ENCODE measurements at regions not wholly inside any gene's neighbourhood (a gene's known extent, or its start where the extent isn't known, plus 50 kb on each side); places are given as distances from the start of the nearest gene placed in this dataset.

DNA sequence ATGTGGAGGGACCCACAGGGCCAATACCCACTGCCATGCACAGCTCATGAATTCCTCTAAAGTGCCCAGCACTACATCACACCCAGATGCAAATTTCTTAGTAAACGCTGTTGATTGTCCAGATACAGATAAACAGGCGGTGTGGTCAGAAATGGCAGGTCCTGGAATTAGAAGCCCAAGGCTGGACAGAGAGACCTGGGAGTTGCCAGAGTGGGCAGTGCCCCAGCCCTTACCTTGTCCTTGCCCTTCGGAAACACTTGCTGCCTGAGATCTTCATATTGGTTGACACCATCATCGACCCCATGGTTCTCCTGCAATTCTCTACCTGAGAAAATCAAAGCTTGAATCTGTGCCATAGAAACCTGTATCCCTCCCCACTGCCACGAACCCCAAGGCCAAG, 149.3 kb upstream of the ETV3 start:
- H3K4me1 Mint-ChIP-seq (ENCODE audit: low read depth), result no peaks in the 10 kb centered on the region
- H3K4me3 Mint-ChIP-seq (ENCODE audit: low read depth), result no peak overlapping the region
- no peak for DNase-seq (ENCODE audit: low spot score, unreplicated experiment)
- H3K36me3 Mint-ChIP-seq (ENCODE audit: insufficient read depth), result peaks cover 6% of the 10 kb centered on the region
- H3K27ac Mint-ChIP-seq, result no peak overlapping the region
- H3K27me3 Mint-ChIP-seq, result peaks cover 22% of the 10 kb centered on the region
- TF ChIP-seq, protein P1, sequence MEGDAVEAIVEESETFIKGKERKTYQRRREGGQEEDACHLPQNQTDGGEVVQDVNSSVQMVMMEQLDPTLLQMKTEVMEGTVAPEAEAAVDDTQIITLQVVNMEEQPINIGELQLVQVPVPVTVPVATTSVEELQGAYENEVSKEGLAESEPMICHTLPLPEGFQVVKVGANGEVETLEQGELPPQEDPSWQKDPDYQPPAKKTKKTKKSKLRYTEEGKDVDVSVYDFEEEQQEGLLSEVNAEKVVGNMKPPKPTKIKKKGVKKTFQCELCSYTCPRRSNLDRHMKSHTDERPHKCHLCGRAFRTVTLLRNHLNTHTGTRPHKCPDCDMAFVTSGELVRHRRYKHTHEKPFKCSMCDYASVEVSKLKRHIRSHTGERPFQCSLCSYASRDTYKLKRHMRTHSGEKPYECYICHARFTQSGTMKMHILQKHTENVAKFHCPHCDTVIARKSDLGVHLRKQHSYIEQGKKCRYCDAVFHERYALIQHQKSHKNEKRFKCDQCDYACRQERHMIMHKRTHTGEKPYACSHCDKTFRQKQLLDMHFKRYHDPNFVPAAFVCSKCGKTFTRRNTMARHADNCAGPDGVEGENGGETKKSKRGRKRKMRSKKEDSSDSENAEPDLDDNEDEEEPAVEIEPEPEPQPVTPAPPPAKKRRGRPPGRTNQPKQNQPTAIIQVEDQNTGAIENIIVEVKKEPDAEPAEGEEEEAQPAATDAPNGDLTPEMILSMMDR (IDR thresholded peaks at IDR 0.05; ENCODE audit: unreplicated experiment), result no peak
- H3K9me3 Mint-ChIP-seq (ENCODE audit: low read depth), result peaks cover 4% of the 10 kb centered on the region

DNA sequence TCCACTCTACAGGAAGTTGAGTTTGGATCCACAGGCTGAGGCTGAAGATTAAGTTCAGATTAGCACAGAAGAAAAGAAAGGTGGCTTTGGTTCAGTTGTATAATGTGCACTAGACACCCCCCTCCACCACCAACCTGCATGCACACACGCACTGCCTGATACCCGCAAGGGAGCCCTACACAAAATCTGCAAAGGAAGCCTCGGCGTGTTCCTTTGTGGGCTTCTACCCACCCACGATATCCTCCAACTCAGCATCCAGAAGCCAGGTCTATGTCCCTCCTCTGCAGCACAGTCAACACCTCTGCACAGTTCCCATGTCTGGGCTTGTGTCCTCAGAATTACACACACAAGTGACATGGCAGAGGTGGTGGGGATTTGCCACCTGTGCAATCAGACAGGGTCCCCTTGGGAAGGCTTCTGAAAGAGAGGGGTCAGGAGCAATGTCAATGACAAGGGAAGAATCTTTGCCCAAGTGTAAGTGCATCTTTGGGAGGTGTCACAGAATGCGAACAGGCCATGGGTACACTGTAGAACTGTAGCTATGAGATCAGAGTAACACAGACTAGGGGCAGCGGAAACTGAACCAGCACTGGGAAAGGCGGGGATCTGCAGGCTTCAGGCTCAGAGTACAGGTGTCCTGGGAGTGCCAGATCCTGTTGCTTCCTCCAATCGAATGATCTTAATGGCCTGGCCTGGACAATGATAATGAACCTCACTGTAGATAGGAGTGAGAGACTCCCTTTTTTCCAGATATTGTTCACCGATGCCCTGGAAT, 148.6 kb upstream of the ETV3 start:
- Mint-ChIP-seq H3K27ac (no peak overlapping the region), H3K4me1 (ENCODE audit: low read depth) (peaks cover under 1% of the 10 kb centered on the region), H3K36me3 (ENCODE audit: insufficient read depth) (peaks cover 8% of the 10 kb centered on the region), H3K4me3 (ENCODE audit: low read depth) (no peak overlapping the region), H3K27me3 (peaks cover 22% of the 10 kb centered on the region), H3K9me3 (ENCODE audit: low read depth) (peaks cover 4% of the 10 kb centered on the region)
- DNase-seq (ENCODE audit: low spot score, unreplicated experiment), result no peak
- TF ChIP-seq, protein P1 (IDR thresholded peaks at IDR 0.05; ENCODE audit: unreplicated experiment), result no peak

DNA sequence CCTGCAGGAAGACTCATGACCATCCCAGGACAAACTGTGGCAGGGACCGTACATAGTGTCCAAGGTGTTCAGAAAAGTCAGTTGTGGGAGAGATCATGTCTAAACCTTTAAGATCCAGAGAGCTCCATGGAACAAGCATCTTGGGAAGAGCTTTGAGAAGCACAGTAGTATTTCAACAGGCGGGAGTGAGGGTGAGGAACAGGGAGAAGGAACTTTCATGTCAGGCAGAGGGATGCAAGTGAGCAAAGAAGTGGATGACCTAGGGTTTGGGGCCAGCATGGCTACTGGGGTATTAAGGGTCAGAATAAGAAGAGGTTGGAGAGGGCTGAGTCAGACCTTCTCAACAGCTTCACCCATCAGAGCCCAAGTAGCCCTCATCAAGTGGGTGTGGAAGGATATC, 147.9 kb upstream of the ETV3 start:
- no peak for DNase-seq (ENCODE audit: low spot score, unreplicated experiment)
- Mint-ChIP-seq H3K4me1 (ENCODE audit: low read depth) (peaks cover 6% of the 10 kb centered on the region), H3K27me3 (peaks cover 22% of the 10 kb centered on the region)

DNA sequence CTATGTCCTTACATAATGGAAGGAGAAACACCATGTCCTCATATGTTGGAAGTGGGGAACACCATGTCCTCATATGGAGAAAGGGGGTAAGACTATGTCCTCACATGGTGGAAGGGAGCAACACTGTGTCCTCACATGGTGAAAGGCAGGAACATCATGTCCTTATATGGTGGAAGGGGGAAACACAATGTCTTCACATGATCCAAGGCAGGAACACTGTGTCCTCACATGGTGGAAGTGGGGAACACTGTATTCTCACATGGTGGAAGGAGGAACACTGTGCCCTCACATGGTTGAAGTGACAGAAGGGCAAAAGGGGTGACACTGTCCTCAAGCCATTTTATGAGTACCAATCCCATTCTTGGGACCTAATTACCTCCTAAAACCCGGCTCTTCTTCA, 146.3 kb upstream of the ETV3 start:
- no peak for DNase-seq (ENCODE audit: low spot score, unreplicated experiment)
- no peak overlapping the region for H3K27ac Mint-ChIP-seq
- TF ChIP-seq, protein P1 (IDR thresholded peaks at IDR 0.05; ENCODE audit: unreplicated experiment), result no peak
- peaks cover 10% of the 10 kb centered on the region for H3K4me1 Mint-ChIP-seq (ENCODE audit: low read depth)
- peaks cover 12% of the 10 kb centered on the region for H3K36me3 Mint-ChIP-seq (ENCODE audit: insufficient read depth)
- H3K27me3 Mint-ChIP-seq, result peaks cover 14% of the 10 kb centered on the region
- no peak overlapping the region for H3K4me3 Mint-ChIP-seq (ENCODE audit: low read depth)
- H3K9me3 Mint-ChIP-seq (ENCODE audit: low read depth), result peaks cover 4% of the 10 kb centered on the region

More for the DNA sequence above, 147.9 kb upstream of the ETV3 start:
- Mint-ChIP-seq H3K27ac (no peak overlapping the region), H3K36me3 (ENCODE audit: insufficient read depth) (peaks cover 9% of the 10 kb centered on the region), H3K9me3 (ENCODE audit: low read depth) (peaks cover 4% of the 10 kb centered on the region), H3K4me3 (ENCODE audit: low read depth) (no peak overlapping the region)
- TF ChIP-seq, protein P1 (IDR thresholded peaks at IDR 0.05; ENCODE audit: unreplicated experiment), result no peak

DNA sequence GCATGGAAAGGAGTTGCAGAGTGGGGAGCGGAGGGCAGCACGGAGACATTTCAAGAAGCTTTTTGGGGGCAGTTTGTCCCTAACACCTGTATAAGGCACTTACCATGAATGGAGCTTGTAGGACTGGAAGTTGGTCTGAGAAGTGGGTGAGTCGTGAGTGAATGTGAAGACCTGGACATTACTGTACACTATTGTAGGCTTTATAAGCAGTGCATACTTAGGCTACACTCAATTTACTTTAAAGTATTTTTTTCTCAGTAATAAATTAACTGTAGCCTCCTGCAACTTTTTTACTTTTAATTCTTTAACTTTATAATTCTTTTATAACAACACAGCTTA, 141.6 kb upstream of the ETV3 start:
- Mint-ChIP-seq H3K4me1 (ENCODE audit: low read depth) (peaks cover 14% of the 10 kb centered on the region), H3K4me3 (ENCODE audit: low read depth) (peak overlapping the region; percentile 51), H3K27ac (peak overlapping the region; percentile 75), H3K36me3 (ENCODE audit: insufficient read depth) (peaks cover 12% of the 10 kb centered on the region), H3K27me3 (no peaks in the 10 kb centered on the region), H3K9me3 (ENCODE audit: low read depth) (peaks cover 4% of the 10 kb centered on the region)
- no peak for DNase-seq (ENCODE audit: low spot score, unreplicated experiment)
- TF ChIP-seq, protein P1 (IDR thresholded peaks at IDR 0.05; ENCODE audit: unreplicated experiment), result no peak

All from progenitor cell of endocrine pancreas (in vitro differentiated cells).